ENCODE measurements at regions not wholly inside any gene's neighbourhood (a gene's known extent, or its start where the extent isn't known, plus 50 kb on each side); places are given as distances from the start of the nearest gene placed in this dataset.
"Not testable (repeated sequence)": the region's sequence is repeated elsewhere in the genome, so short reads cannot be mapped to it uniquely, and the experiment has no call there.

- DNase-seq: not testable (repeated sequence)
Observed at GRCh38 chr12:34228046-34228445, 205.8 kb downstream of the ALG10 start.

DNA sequence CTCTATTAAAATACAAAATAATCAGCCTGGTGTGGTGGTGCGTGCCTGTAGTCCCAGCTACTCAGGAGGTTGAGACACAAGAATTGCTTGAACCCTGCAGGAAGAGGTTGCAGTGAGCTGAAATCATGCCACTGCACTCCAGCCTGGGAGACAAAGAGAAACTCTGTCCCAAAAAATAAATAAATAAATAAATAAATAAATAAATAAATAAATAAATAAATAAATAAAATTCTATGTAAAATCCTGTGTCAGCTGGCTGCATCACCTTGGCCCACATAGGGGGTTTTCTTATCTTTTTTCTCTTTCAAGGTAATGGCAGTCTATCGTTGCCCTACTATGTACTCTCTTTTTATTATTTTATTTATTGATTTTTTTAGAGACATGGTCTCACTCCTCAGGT lies 206.7 kb downstream of the ALG10 start:
- DNase-seq: not testable (repeated sequence)

DNA sequence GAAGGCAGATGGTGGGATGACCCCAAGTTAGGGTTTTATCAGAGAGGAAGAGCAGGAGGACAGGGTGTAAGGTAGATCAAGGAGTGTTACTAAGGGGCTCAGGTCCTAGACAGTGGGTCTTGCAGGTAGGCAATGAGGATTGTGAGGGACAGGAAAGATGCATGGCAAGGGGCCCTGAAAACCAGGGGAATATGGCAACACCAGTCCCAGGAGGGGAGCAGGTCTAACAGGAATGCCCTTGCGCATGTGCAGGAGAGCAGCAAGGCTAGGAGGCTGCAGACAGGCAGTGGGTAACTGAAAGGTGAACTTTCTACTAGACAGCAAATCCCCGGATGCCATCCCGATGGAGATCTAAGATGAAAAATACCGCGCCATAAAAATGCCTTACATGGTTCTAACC lies 211.3 kb downstream of the ALG10 start:
- DNase-seq: no peak

- DNase-seq: no peak
Observed at GRCh38 chr12:34236073-34236472, 213.8 kb downstream of the ALG10 start.

- no peak for DNase-seq
Observed at GRCh38 chr12:34244608-34245007, 222.3 kb downstream of the ALG10 start.

DNA sequence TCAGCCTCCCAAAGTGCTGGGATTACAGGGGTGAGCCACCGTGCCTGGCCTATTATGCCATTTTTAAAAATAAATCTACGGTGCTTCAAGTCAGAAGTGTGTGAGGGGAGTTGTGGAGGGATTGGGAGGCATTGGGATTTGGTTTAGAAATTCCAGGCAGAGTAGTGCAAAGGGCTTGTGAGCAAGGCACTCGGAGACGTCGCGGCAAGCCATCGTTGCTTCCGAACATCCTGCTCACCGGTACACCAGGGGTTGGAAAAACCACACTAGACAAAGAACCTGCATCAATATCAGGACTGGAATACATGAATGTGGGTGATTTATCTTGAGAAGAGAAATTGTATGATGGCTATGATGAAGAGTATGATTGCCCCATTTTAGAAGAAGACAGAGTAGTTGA lies 227.0 kb downstream of the ALG10 start:
- no peak for DNase-seq

- DNase-seq: not testable (repeated sequence)
Observed at GRCh38 chr12:34251879-34252278, 229.6 kb downstream of the ALG10 start.

GRCh38 chr12:34253674-34254073 lies 231.4 kb downstream of the ALG10 start:
- DNase-seq: no peak

GRCh38 chr12:34257093-34257492 lies 234.8 kb downstream of the ALG10 start:
- DNase-seq: no peak

- DNase-seq: not testable (repeated sequence)
Observed at GRCh38 chr12:34262140-34262539, 239.8 kb downstream of the ALG10 start.

- DNase-seq: no peak
Observed at GRCh38 chr12:34264110-34264509, 241.8 kb downstream of the ALG10 start.

DNA sequence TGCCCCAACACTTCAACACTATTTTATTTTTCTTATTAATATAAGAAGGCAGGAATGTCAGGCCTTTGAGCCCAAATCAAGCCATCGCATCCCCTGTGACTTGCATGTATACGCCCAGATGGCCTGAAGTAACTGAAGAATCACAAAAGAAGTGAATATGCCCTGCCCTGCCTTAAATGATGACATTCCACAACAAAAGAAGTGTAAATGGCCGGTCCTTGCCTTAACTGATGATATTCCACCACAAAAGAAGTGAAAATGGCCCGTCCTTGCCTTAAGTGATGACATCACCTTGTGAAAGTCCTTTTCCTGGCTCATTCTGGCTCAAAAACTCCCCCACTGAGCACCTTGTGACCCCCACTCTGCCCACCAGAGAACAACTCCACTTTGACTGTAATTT lies 251.4 kb downstream of the ALG10 start:
- not testable (repeated sequence) for DNase-seq

GRCh38 chr12:34275129-34275528 lies 252.8 kb downstream of the ALG10 start:
- no peak for DNase-seq

GRCh38 chr12:34286483-34286882 lies 264.2 kb downstream of the ALG10 start:
- DNase-seq: no peak

DNA sequence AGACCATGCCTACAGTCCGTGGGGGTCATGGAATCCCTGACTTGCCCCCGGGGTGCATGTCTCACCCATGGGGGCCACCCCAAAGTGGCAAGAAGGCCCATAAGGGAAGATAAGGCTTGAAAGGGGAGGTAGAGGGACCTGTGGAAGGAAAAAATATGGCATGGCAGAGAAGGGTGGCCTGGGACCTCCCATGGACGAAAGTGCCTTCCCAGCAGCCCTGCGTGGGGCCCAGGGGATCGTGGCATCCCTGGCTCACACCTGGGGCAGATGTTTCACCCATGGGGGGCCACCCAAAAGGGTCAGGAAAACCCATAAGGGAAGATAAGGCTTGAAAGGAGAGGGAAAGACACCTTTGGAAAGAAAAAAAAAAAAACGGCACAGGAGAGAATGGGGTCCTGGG lies 264.6 kb downstream of the ALG10 start:
- no peak for DNase-seq

DNA sequence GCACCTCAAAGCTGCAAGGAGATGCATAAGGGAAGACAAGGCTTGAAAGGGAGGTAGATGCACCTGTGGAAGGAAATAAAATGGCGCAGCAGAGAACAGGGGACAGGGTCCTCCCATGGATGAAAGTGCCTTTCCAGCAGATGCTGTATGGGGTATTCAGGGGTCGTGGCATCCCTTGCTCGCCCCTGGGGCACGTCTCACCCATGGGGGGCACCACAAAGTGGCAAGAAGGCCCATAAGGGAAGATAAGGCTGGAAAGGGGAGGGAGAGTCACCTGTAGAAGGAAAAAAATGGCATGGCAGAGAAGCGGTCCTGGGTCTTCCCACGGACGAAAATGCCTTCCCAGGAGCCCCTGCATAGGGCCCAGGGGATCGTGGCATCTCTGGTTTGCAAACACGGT lies 265.1 kb downstream of the ALG10 start:
- DNase-seq: no peak

GRCh38 chr12:34287986-34288962 lies 266.0 kb downstream of the ALG10 start:
- DNase-seq: no peak

- DNase-seq: no peak
Observed at GRCh38 chr12:34288963-34289345, 266.7 kb downstream of the ALG10 start.

DNA sequence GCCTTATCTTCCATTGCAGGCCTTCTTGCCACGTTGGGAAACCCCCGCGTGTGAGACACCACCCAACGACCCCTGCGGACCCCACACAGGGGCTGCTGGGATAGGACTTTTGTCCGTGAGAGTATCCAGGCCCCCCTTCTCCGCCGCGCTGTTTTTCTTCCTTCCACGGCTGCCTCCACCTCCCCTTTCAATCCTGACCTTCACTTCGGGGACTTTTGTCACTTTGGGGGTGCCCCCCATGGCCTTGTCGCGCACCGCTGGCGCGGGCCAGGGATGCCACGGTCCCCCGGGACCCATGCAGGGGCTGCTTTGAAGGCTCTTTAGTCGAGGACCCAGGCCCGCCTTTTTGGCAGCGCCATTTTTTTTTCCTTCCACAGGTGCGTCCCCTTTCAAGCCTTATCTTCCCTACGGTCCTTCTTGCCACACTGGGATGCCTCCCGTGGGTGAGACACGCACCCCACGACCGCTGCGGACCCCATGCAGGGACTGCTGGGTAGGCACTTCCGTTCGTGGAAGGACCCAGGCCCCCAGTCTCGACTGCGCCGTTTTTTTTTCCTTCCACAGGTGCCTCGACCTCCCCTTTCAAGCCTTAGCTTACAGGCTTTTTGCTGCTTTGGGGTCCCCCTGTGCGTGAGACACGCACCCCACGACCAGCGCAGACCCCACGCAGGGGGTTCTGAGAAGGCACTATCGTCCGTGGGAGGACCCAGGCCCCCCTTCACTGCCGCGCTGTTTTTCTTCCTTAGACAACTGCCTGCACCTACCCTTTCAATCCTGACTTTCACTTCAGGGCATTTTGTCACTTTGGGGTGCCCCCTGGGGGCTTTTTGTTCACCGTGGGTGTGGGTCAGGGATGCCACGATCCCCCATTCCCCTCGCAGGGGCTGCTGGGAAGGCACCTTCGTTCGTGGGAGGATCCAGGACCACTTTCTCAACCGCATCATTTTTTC lies 267.4 kb downstream of the ALG10 start:
- no peak for DNase-seq

DNA sequence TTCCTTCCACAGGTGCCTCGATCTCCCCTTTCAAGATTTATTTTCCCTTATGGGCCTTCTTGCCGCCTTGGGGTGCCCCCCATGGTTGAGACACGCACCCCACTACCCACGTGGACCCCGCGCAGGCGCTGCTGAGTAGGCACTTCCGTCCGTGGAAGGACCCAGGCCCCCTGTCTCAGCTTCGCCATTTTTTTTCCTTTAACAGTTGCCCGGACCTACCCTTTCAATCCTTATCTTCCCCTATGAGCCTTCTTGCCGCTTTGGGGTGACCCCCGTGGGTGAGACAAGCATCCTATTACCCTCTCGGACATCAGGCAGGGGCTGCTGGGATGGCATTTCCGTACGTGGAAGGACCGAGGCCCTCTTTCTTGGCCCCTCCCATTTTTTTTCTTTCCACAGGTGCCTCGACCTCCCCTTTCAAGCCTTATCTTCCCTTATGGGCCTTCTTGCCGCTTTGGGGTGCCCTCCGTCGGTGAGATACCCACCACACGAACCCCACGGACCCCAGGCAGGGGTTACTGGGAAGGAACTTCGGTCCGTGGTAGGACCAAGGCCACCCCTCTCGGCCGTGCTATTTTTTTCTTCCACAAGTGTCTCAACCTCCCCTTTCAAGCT lies 268.2 kb downstream of the ALG10 start:
- no peak for DNase-seq

DNA sequence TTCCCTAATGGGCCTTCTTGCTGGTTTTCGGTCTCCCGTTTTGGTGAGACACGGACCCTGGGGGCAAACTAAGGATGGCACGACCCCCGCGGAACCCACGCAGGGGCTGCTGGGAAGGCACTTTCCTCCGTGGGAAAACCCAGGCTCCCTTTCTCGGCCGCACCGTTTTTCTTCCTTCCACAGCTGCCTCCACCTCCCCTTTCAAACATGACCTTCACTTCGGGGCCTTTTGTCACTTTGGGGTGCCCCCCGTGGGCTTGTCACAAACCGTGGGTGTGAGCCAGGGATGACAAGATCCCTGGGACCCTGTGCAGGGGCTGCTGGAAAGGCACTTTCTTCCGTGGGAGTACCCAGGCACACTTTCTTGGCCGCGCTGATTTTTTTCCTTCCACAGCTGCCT lies 268.7 kb downstream of the ALG10 start:
- DNase-seq: no peak

- no peak for DNase-seq
Observed at GRCh38 chr12:34291426-34291901, 269.2 kb downstream of the ALG10 start.
